22Rv1 (cell line): ENCODE measurements at regions not wholly inside any gene's neighbourhood (a gene's known extent, or its start where the extent isn't known, plus 50 kb on each side); places are given as distances from the start of the nearest gene placed in this dataset.

Experiments
- CTCF ChIP-seq: fragments of 450-650 bp; IDR thresholded peaks from 2 replicates; pipeline ENCODE4 v1.5.1; 2017; ENCODE audit warnings: mild to moderate bottlenecking
- ZFX ChIP-seq: fragments of 450-650 bp; IDR thresholded peaks from 2 replicates; pipeline ENCODE4 v1.6.1; 2017; ENCODE audit warnings: antibody characterized with exemption, borderline replicate concordance

- TF ChIP-seq CTCF, result no peak
- no peak for TF ChIP-seq ZFX
Observed at GRCh38 chr10:60448246-60448645, 58.6 kb upstream of the ANK3 start.
